Hematopoietic multipotent progenitor cell treated with erythropoietin and hydrocortisone succinate and interleukin-3 and kit ligand, for 4 days (in vitro differentiated cells): ENCODE measurements at regions not wholly inside any gene's neighbourhood (a gene's known extent, or its start where the extent isn't known, plus 50 kb on each side); places are given as distances from the start of the nearest gene placed in this dataset.

ENCODE experiments used
- DNase-seq: peaks from one replicate; pipeline ENCODE4 v3.0.0-alpha.2; 2015

- no peak for DNase-seq
These were observed 161.9 kb upstream of the SPATS2L start for GRCh38 chr2:200144571-200144970.

DNA sequence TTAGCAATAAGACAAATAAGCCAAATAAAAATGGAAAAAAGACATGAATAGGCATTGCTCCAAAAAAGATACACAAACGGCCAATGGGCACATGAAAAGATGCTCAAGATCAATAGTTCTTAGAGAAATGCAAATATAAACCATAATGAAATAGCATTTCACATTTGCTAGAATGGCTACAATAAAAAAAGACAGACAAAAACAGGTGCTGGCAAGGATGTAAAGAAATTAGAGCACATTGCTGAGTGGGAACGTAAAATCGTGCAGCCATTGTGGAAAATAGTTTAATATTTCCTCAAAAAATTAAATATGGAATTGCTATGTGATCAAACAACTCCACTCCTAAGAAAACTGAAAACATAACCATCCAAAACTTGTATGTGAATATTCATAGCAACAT is 160.0 kb upstream of the SPATS2L start:
- DNase-seq, result no peak

- no peak for DNase-seq
These were observed 159.1 kb upstream of the SPATS2L start for GRCh38 chr2:200147371-200147770.

DNA sequence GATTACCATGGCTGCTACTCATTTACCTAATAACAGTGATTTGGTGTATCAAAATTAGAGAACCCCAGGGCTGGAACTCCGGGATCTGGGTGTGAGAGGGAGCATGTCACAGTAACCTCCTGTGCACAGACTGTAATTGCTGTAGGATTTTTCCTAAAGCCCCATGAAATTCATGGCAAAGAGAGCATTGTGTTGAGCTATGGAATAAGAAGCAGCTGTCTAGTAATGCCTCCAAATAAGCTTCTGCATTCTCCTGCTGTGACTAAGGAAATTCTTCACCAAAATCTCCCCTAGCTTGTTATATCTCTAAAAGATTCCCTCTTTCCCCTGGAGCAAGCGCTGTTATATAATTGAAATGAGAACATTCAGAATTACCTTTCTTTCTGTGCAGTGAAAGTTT is 158.1 kb upstream of the SPATS2L start:
- no peak for DNase-seq

- DNase-seq, result no peak
These were observed 155.9 kb upstream of the SPATS2L start for GRCh38 chr2:200150411-200151086.

DNA sequence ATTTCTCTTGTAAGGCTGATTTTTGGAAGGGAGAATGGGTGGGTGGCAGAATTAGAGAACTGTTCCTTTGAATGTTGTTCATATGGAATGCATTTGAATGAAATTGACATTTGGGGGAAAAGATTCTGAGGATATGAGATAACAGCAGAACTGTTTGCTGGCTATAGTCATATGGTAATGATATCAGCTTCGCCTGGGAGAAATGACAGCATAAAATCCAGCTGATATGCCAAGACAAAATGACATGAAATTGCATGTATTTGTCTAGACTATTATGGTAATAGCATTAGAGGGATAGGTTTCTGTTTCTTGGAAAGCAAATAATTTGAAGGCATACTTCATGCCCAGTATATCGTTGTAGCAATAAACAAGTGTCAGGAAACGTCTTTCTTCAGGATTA is 150.8 kb upstream of the SPATS2L start:
- peak; percentile 16 for DNase-seq

GRCh38 chr2:200156166-200156835 is 150.2 kb upstream of the SPATS2L start:
- DNase-seq, result no peak

DNA sequence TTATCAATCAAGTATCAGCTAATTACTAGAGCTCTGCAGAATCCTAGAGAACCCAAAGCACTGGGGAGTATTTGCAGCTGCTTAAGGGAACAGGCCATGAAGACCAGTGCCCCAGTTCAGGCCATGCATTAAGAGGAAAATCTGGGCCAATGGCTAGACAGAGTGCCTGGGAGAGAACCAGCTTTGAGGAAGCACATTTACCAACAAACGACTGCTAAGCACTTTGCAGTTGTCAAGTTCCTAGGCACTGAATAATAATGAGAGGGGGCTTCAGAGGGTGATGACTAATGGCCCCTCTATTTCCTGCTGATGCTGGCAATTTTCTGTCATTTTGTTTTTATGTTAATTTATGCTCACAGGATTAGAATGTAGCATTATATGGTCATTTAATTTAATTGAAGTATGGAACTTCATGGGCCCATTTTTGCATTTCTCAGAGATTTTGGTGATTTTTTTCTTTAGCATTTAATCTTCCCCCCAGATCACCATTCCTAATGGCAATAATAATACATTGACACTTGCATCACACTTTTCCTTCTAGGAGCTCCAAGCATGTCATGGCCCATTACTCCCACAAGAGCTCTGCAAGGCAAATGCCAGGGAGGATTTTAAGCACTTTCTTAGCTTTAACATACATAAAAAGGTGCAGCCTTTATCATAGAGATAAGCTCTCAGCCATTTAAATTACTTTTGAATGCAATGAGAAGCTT is 147.7 kb upstream of the SPATS2L start:
- no peak for DNase-seq

DNA sequence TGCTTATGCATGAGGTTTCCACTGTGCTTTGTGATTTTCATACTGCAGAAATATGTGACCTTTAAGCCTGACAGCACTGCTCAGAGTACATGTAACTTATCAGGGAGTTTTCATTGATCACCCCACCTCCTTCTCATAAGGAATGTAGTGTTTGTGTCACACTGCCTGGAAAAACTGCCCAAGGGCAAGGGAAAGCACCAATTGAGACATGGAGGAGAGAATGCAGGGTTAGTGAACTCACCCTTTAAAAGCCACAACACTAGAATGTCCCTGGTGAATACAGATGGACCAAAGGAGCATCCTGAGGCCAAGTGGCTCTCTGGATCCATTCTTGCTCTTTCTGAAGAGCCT is 147.2 kb upstream of the SPATS2L start:
- no peak for DNase-seq

GRCh38 chr2:200159829-200160781 is 146.4 kb upstream of the SPATS2L start:
- no peak for DNase-seq

GRCh38 chr2:200161458-200161857 is 145.0 kb upstream of the SPATS2L start:
- DNase-seq, result no peak

- no peak for DNase-seq
These were observed 140.8 kb upstream of the SPATS2L start for GRCh38 chr2:200165687-200166086.

GRCh38 chr2:200168641-200169555 is 137.6 kb upstream of the SPATS2L start:
- no peak for DNase-seq

- no peak for DNase-seq
These were observed 136.3 kb upstream of the SPATS2L start for GRCh38 chr2:200170221-200170620.

- DNase-seq, result no peak
These were observed 134.6 kb upstream of the SPATS2L start for GRCh38 chr2:200171731-200172482.

GRCh38 chr2:200172521-200172920 is 134.0 kb upstream of the SPATS2L start:
- DNase-seq, result no peak

- DNase-seq, result no peak
These were observed 133.4 kb upstream of the SPATS2L start for GRCh38 chr2:200172944-200173581.

- DNase-seq, result no peak
These were observed 132.8 kb upstream of the SPATS2L start for GRCh38 chr2:200173691-200174090.

GRCh38 chr2:200174433-200175216 is 131.9 kb upstream of the SPATS2L start:
- DNase-seq, result no peak
